HL-60 (cell line): ENCODE measurements at regions not wholly inside any gene's neighbourhood (a gene's known extent, or its start where the extent isn't known, plus 50 kb on each side); places are given as distances from the start of the nearest gene placed in this dataset.

Source experiments
- CTCF ChIP-seq: IDR thresholded peaks from one replicate; pipeline ENCODE4 v1.5.1; 2011; ENCODE audit warnings: low read length, control low read depth, inconsistent platforms; ENCODE audit not compliant: insufficient read depth
- GABPA ChIP-seq: IDR thresholded peaks from 2 replicates; pipeline ENCODE4 v1.6.1; 2012; ENCODE audit warnings: low read depth
- POLR2AphosphoS5 ChIP-seq: IDR thresholded peaks from 2 replicates; pipeline ENCODE4 v1.6.1; 2012; ENCODE audit warnings: low read depth
- REST ChIP-seq: IDR thresholded peaks from 2 replicates; pipeline ENCODE4 v1.6.1; 2012; ENCODE audit warnings: low read depth; ENCODE audit not compliant: insufficient replicate concordance

- TF ChIP-seq CTCF, result no peak
- no peak for TF ChIP-seq POLR2AphosphoS5
- no peak for TF ChIP-seq REST
- TF ChIP-seq GABPA, result no peak
Observed at GRCh38 chr7:9846902-9847301, 1126.8 kb upstream of the PHF14 start.
